HL-60 (cell line): ENCODE measurements at regions not wholly inside any gene's neighbourhood (a gene's known extent, or its start where the extent isn't known, plus 50 kb on each side); places are given as distances from the start of the nearest gene placed in this dataset.

Experiments
- DNase-seq, 2 experiments: peaks; one replicate each; pipeline ENCODE4 v3.0.0-alpha.2; 2010 to 2020; ENCODE audit warnings: low read depth in 1 of 2, low spot score in 1 of 2
- H3K27ac ChIP-seq: fragments of 250-450 bp; sonication (Bioruptor Pico); replicated peaks from 2 replicates; pipeline ENCODE4 v1.5.1; 2020; ENCODE audit warnings: mild to moderate bottlenecking, moderate library complexity
- H3K27me3 ChIP-seq: fragments of 250-450 bp; sonication (Bioruptor Pico); 2 replicates; pipeline ENCODE4 v1.5.1; 2021; ENCODE audit warnings: mild to moderate bottlenecking, moderate library complexity; ENCODE audit not compliant: insufficient read depth, poor library complexity, severe bottlenecking
- H3K4me3 ChIP-seq: replicated peaks from 2 replicates; pipeline ENCODE4 v1.5.1; 2011; ENCODE audit warnings: mild to moderate bottlenecking, control low read depth, low read length; ENCODE audit not compliant: insufficient read depth
- CTCF ChIP-seq: IDR thresholded peaks from one replicate; pipeline ENCODE4 v1.5.1; 2011; ENCODE audit warnings: low read length, control low read depth, inconsistent platforms; ENCODE audit not compliant: insufficient read depth
- GABPA ChIP-seq: IDR thresholded peaks from 2 replicates; pipeline ENCODE4 v1.6.1; 2012; ENCODE audit warnings: low read depth
- POLR2AphosphoS5 ChIP-seq: IDR thresholded peaks from 2 replicates; pipeline ENCODE4 v1.6.1; 2012; ENCODE audit warnings: low read depth
- REST ChIP-seq: IDR thresholded peaks from 2 replicates; pipeline ENCODE4 v1.6.1; 2012; ENCODE audit warnings: low read depth; ENCODE audit not compliant: insufficient replicate concordance
- SPI1 ChIP-seq: IDR thresholded peaks from 2 replicates; pipeline ENCODE4 v1.6.1; 2012; ENCODE audit warnings: low read depth, mild to moderate bottlenecking, borderline replicate concordance

- Histone ChIP-seq H3K27me3 (peaks cover 2% of the 10 kb centered on the region), H3K4me3 (no peak overlapping the region), H3K27ac (no peak overlapping the region)
- TF ChIP-seq SPI1 = no peak
- no peak for TF ChIP-seq POLR2AphosphoS5
- no peak for TF ChIP-seq GABPA
- TF ChIP-seq CTCF = no peak
- no peak for TF ChIP-seq REST
- DNase-seq = no peak
Measured at GRCh38 chr9:115196919-115197318, 79.0 kb upstream of the TNC start.

- TF ChIP-seq CTCF = no peak
- no peak for TF ChIP-seq SPI1
- no peak for TF ChIP-seq GABPA
- TF ChIP-seq REST = no peak
- DNase-seq = no peak
- Histone ChIP-seq H3K27me3 (peaks cover 2% of the 10 kb centered on the region), H3K27ac (no peak overlapping the region), H3K4me3 (no peak overlapping the region)
Measured at GRCh38 chr9:115198001-115198400, 80.0 kb upstream of the TNC start.

GRCh38 chr9:115200711-115201505, 83.0 kb upstream of the TNC start:
- Histone ChIP-seq H3K27me3 (peaks cover 2% of the 10 kb centered on the region), H3K4me3 (no peak overlapping the region), H3K27ac (no peak overlapping the region)
- TF ChIP-seq SPI1 (no peak), POLR2AphosphoS5 (no peak), CTCF (no peak), REST (no peak), GABPA (no peak)
- DNase-seq = no peak
